Left lung (tissue), 4 donors: ENCODE measurements at regions not wholly inside any gene's neighbourhood (a gene's known extent, or its start where the extent isn't known, plus 50 kb on each side); places are given as distances from the start of the nearest gene placed in this dataset.
A peak's percentile ranks its signal among the peaks of the same experiment; 100 is the strongest.

ENCODE experiments used
- ATAC-seq: fragments of 200-7000 bp; cut with Tn5 transposase; one replicate; pipeline ENCODE4 v1.9.1; 2020; ENCODE audit warnings: moderate library complexity
- DNase-seq, 4 donors: peaks; one replicate each; pipeline ENCODE4 v3.0.0-alpha.2; 2013 to 2020
- H3K27ac ChIP-seq, 2 donors: fragments of 200-600 bp; sonication (generic) in 1 of 2; one replicate each; pipeline versions ENCODE4 v1.5.0 to v1.8.0; 2020 to 2021
- H3K27me3 ChIP-seq, 2 donors: fragments of 200-600 bp; sonication (generic) in 1 of 2; one replicate each; pipeline versions ENCODE4 v1.5.0 to v1.8.0; 2020 to 2021
- H3K36me3 ChIP-seq, 2 donors: fragments of 200-600 bp; sonication (generic) in 1 of 2; one replicate each; pipeline versions ENCODE4 v1.5.0 to v1.8.0; 2020 to 2021
- H3K4me1 ChIP-seq, 2 donors: fragments of 200-600 bp; one replicate each; pipeline ENCODE4 v1.8.0; 2021
- H3K4me3 ChIP-seq, 2 donors: fragments of 200-600 bp; sonication (generic) in 1 of 2; one replicate each; pipeline versions ENCODE4 v1.5.0 to v1.8.0; 2020 to 2021; ENCODE audit warnings: mild to moderate bottlenecking in 1 of 2
- H3K9me3 ChIP-seq, 2 donors: fragments of 200-600 bp; sonication (generic) in 1 of 2; one replicate each; pipeline versions ENCODE4 v1.5.0 to v1.8.0; 2020 to 2021
- intact Hi-C, 2 donors: fragments of 100-400 bp; cut with DNase I; formaldehyde crosslinking; loops; one replicate each; pipeline versions ENCODE4 v1.11.2 to v1.14.2; 2022
- TF ChIP-seq, protein P1 (sequence below), 2 donors: fragments of 200-600 bp; sonication (generic) in 1 of 2; IDR thresholded peaks; one replicate each; pipeline versions ENCODE4 v1.5.0 to v1.8.0; 2021; ENCODE audit warnings: antibody characterized with exemption in 2 of 2
- donor health status: DM: no; HTN: yes; CAD: no.
- donor health status: DM: no; HTN: no; CAD: no.

DNA sequence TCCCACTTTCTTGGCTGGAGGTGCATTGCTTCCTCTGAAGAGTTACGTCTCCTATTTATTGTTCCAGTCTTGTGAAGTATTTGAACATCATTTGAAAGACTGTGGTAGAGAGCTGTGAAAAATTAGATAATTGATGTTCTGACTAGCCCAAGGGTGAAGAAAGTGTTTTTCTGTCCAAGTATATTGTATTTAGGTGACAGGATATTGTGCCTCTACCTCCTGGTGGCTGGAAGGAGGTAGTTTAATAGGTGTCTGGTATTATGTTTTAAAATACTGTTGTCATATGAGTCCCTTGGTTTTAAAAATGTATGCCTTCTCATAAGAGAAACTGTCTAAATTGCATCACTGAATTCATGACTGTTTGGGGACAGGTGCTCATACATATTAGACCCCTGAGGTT lies 226.0 kb downstream of the SPRY1 start:
- TF ChIP-seq, protein P1, sequence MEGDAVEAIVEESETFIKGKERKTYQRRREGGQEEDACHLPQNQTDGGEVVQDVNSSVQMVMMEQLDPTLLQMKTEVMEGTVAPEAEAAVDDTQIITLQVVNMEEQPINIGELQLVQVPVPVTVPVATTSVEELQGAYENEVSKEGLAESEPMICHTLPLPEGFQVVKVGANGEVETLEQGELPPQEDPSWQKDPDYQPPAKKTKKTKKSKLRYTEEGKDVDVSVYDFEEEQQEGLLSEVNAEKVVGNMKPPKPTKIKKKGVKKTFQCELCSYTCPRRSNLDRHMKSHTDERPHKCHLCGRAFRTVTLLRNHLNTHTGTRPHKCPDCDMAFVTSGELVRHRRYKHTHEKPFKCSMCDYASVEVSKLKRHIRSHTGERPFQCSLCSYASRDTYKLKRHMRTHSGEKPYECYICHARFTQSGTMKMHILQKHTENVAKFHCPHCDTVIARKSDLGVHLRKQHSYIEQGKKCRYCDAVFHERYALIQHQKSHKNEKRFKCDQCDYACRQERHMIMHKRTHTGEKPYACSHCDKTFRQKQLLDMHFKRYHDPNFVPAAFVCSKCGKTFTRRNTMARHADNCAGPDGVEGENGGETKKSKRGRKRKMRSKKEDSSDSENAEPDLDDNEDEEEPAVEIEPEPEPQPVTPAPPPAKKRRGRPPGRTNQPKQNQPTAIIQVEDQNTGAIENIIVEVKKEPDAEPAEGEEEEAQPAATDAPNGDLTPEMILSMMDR (IDR thresholded peaks at IDR 0.05): no peak
- peaks cover 13 to 15% of the 10 kb centered on the region in 2 donors for H3K4me1 ChIP-seq
- H3K27ac ChIP-seq: no peak overlapping the region
- no peaks in the 10 kb centered on the region for H3K27me3 ChIP-seq
- H3K9me3 ChIP-seq: no peaks in the 10 kb centered on the region
- DNase-seq (no peak), ATAC-seq (no peak)
- H3K4me3 ChIP-seq: no peak overlapping the region
- intact Hi-C loops: no loop called here
- no peaks in the 10 kb centered on the region for H3K36me3 ChIP-seq

DNA sequence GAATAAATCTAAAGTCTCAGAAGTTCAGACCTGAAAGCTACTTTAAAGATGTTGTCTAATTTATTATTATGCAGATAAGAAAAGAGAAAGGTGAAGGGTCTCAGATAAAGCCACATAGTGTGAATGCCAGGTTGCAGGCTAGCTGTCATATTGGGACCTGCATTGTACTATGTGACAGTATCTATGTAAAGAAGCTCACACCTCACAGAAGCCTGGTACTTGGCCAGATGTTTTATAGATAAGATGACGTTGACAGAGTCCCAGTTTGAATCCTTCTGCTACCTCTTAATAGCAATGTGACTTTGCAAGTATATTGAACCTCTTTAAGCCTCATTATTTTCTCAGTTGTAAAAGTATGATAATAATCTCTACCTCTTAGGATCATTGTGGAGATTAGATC lies 227.0 kb downstream of the SPRY1 start:
- Histone ChIP-seq H3K9me3 (no peaks in the 10 kb centered on the region), H3K36me3 (no peaks in the 10 kb centered on the region), H3K4me1 (peaks cover 6 to 15% of the 10 kb centered on the region in 2 donors), H3K27me3 (no peaks in the 10 kb centered on the region), H3K27ac (no peak overlapping the region), H3K4me3 (no peak overlapping the region)
- TF ChIP-seq, protein P1 (IDR thresholded peaks at IDR 0.05): no peak
- intact Hi-C loops: no loop called here
- DNase-seq: no peak
- no peak for ATAC-seq

DNA sequence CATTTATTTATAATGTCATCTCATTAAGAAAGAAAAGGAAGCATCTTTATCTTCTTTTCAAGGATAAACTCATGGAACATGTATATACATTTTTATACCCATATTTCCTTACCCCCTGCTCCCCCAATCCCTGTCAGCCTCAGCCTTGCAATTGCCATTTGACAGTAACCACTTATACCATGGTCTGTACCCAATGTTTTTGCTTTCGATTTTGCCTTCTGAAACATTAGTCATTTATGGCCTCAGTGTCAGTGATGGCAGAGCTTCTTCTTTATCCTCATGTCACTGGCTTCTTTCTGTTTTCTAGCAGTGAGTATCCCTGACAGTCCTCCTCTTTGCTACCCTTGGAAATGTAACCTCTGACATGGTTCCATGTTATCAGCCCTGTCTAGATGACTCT lies 228.4 kb downstream of the SPRY1 start:
- H3K27ac ChIP-seq: no peak overlapping the region
- TF ChIP-seq, protein P1 (IDR thresholded peaks at IDR 0.05): no peak
- H3K36me3 ChIP-seq: no peaks in the 10 kb centered on the region
- no peak for ATAC-seq
- intact Hi-C loops: no loop called here
- no peak for DNase-seq
- H3K27me3 ChIP-seq: no peaks in the 10 kb centered on the region
- peaks cover 6 to 15% of the 10 kb centered on the region in 2 donors for H3K4me1 ChIP-seq
- no peak overlapping the region for H3K4me3 ChIP-seq
- H3K9me3 ChIP-seq: no peaks in the 10 kb centered on the region

DNA sequence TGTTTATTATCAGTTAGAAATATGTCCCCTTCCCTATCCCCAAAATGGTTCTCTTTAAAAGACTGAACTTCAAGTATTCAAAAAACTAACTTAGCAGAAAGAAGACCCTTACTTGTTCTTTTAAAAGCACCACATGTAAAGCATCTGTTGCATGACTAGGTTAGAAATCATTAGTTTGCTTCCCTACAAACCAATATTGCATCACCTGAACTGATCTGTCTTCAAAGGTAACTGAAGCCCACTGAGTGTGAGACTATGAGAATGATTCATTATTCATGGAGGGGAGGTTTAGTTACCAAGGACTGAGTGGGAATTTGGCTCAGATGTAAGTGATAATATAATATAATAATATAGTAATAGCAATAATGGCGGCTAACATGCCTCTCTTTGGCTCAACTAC lies 231.7 kb downstream of the SPRY1 start:
- Histone ChIP-seq H3K27me3 (no peaks in the 10 kb centered on the region), H3K9me3 (no peaks in the 10 kb centered on the region), H3K4me3 (no peak overlapping the region), H3K27ac (no peak overlapping the region), H3K4me1 (no peaks in the 10 kb centered on the region), H3K36me3 (no peaks in the 10 kb centered on the region)
- TF ChIP-seq, protein P1 (IDR thresholded peaks at IDR 0.05): no peak
- ATAC-seq (no peak), DNase-seq (no peak)
- intact Hi-C loops: no loop called here

DNA sequence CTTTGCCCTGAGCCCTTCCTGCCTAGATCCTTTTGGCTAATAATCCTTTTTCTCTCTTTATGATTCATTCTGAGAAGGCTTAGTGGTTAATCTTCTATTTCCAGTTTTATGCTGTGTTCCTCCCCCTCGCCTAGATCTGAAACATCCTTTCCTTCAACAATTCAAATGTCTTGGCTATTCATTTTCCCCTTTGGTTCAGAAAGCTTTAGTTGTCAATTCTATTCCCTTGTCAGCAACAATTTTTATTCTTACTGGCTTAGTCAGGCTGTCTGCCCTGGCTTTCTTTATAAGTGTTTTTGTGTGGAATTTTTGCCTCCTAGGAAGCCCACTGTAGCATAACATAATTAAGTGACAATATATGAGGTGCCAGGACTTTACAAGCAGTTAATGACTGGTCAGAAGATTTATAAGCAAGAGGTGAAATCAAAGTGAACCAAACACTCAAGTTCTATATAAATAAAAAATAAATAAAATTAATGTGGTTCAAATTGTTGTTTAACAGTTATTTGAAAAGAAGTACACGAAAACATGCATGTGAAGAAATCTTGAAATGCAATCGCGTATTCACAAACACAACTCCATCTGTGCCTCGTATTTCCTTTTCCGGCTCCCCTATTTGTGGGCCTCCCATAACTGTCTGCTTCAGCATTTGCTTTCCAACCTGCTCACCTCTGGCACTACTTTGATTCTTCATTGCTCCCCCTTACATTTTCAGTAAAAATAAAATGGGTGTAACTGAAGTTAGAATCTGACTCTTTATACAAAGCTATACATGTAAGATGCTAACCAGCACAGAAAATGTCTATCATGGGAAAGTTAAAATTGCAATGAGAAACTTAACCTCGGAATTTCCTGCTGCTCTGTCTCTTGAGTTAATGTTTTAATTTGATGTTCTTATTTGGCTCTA lies 235.4 kb downstream of the SPRY1 start:
- ATAC-seq (no peak), DNase-seq (peak in 2 of 4 donors; percentile 60 to 71)
- intact Hi-C loops: no loop called here
- H3K36me3 ChIP-seq: no peaks in the 10 kb centered on the region
- no peaks in the 10 kb centered on the region for H3K4me1 ChIP-seq
- TF ChIP-seq, protein P1 (IDR thresholded peaks at IDR 0.05): no peak
- peaks cover 0 to 2% of the 10 kb centered on the region in 2 donors for H3K9me3 ChIP-seq
- no peak overlapping the region for H3K4me3 ChIP-seq
- H3K27me3 ChIP-seq: no peaks in the 10 kb centered on the region
- H3K27ac ChIP-seq: peak overlapping the region in 1 of 2 donors; percentile 13
